GM21526 (cell line): ENCODE measurements at regions not wholly inside any gene's neighbourhood (a gene's known extent, or its start where the extent isn't known, plus 50 kb on each side); places are given as distances from the start of the nearest gene placed in this dataset.
"Not testable (repeated sequence)": the region's sequence is repeated elsewhere in the genome, so short reads cannot be mapped to it uniquely, and the experiment has no call there.

Experiments
- ATAC-seq: cut with Tn5 transposase; IDR thresholded peaks from one replicate; pipeline ENCODE4 v1.9.1; 2021; ENCODE audit warnings: moderate library complexity; ENCODE audit not compliant: unreplicated experiment, low FRiP score

- no peak for ATAC-seq
These were observed 158.1 kb downstream of the DDX1 start for GRCh38 chr2:15749460-15750432.

GRCh38 chr2:15750433-15750814, 158.8 kb downstream of the DDX1 start:
- no peak for ATAC-seq

- ATAC-seq: no peak
These were observed 159.2 kb downstream of the DDX1 start for GRCh38 chr2:15750822-15751329.

GRCh38 chr2:15751477-15751876, 159.8 kb downstream of the DDX1 start:
- no peak for ATAC-seq

- ATAC-seq: no peak
These were observed 161.0 kb downstream of the DDX1 start for GRCh38 chr2:15752552-15753232.

- ATAC-seq: no peak
These were observed 161.6 kb downstream of the DDX1 start for GRCh38 chr2:15753233-15753798.

GRCh38 chr2:15753811-15754702, 162.4 kb downstream of the DDX1 start:
- no peak for ATAC-seq

- ATAC-seq: no peak
These were observed 163.0 kb downstream of the DDX1 start for GRCh38 chr2:15754703-15755099.

GRCh38 chr2:15755528-15755927, 163.9 kb downstream of the DDX1 start:
- no peak for ATAC-seq

GRCh38 chr2:15756011-15756550, 164.4 kb downstream of the DDX1 start:
- no peak for ATAC-seq

GRCh38 chr2:15756882-15757819, 165.5 kb downstream of the DDX1 start:
- no peak for ATAC-seq

GRCh38 chr2:15757820-15758586, 166.3 kb downstream of the DDX1 start:
- ATAC-seq: no peak

- ATAC-seq: no peak
These were observed 167.2 kb downstream of the DDX1 start for GRCh38 chr2:15758848-15759247.

- no peak for ATAC-seq
These were observed 167.7 kb downstream of the DDX1 start for GRCh38 chr2:15759385-15759784.

- ATAC-seq: not testable (repeated sequence)
These were observed 168.1 kb downstream of the DDX1 start for GRCh38 chr2:15759791-15760190.

- no peak for ATAC-seq
These were observed 168.7 kb downstream of the DDX1 start for GRCh38 chr2:15760232-15760910.

- no peak for ATAC-seq
These were observed 169.4 kb downstream of the DDX1 start for GRCh38 chr2:15761056-15761455.

- no peak for ATAC-seq
These were observed 170.2 kb downstream of the DDX1 start for GRCh38 chr2:15761910-15762309.
